Left ventricle myocardium superior (tissue), 1 donor: ENCODE measurements at regions not wholly inside any gene's neighbourhood (a gene's known extent, or its start where the extent isn't known, plus 50 kb on each side); places are given as distances from the start of the nearest gene placed in this dataset.

Experiments
- ATAC-seq: fragments of 200-7000 bp; cut with Tn5 transposase; one replicate; pipeline ENCODE4 v1.9.1; 2020; ENCODE audit warnings: mild to moderate bottlenecking, moderate library complexity
- DNase-seq: peaks from one replicate; pipeline ENCODE4 v3.0.0-alpha.2; 2020
- intact Hi-C: fragments of 100-400 bp; cut with micrococcal nuclease; formaldehyde crosslinking; loops from one replicate; pipeline ENCODE4 v1.11.0; 2022
- donor health status: DM: no; HTN: yes; CAD: no; lungs with severe emphysema.

GRCh38 chr12:66944365-66944764 is 265.5 kb upstream of the GRIP1 start:
- ATAC-seq = no peak
- intact Hi-C loops = no loop called here
- no peak for DNase-seq

DNA sequence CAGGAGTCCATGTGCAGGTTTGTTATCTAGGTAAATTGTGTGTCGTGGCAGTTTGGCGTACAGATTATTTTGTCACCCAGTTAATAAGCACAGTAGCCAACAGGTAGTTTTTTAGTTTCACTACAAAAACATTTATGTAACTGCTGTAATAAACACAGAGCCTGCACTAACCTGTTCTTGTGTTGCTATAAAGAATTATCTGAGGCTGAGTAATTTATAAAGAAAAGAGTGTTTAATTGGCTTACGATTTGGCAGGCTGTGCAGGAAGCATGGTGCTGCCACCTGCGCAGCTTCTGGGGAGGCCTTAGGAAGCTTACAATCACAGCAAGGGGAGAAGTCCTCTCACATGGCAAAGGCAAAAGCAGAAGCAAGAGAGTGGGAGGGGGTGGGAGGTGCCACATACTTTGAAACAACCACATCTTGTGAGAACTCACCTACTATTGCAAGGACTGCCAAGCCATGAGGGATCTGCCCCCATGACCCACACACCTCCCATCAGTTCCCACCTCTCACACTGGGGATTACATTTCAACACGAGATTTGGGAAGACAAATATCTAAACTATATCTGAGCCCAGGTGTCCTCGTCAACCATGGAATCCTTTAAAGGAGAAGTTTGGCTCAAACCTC is 266.4 kb upstream of the GRIP1 start:
- DNase-seq (no peak), ATAC-seq (no peak)
- intact Hi-C loops = no loop called here

DNA sequence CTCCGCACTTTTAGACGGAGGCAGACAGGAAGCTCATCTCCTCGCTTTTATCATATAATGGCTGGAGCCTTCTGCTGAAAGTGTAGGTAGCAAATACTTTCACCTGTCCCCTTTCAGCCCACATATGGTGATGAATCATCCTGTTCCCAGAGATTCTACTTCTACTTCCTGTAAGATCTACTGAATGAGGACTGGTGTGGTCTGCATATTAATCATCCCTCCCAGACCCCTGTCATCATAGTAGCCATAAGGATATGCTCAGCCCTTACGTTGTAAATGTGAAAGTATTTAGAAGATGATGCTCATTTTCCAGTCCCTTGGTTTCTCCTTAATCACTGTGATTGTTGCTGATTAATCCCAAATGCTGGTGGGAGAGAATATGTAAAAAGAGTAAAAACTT is 268.2 kb upstream of the GRIP1 start:
- no peak for DNase-seq

GRCh38 chr12:66952668-66953067 is 273.8 kb upstream of the GRIP1 start:
- no peak for ATAC-seq
- intact Hi-C loops = no loop called here
- no peak for DNase-seq

More for the DNA sequence above, 268.2 kb upstream of the GRIP1 start:
- intact Hi-C loops = no loop called here
- ATAC-seq = no peak

DNA sequence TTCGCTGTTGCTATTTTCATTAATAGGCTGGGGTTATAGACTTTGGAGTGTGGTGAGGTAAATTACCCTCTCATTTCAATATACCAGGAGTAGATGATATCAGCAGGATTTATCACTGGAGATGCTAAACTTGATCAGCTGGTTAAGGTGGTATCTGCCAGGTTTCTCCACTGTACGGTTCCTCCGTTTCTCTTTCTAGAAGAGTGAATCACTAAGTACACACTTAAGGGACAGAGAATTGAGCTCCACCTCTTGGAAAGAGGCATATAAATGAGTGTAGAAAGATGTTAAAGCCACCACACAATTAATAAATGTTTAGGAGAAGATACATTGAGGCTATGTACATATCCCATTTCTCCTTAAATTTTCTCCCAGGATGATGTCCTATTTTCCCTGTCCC is 277.4 kb upstream of the GRIP1 start:
- ATAC-seq (no peak), DNase-seq (no peak)

DNA sequence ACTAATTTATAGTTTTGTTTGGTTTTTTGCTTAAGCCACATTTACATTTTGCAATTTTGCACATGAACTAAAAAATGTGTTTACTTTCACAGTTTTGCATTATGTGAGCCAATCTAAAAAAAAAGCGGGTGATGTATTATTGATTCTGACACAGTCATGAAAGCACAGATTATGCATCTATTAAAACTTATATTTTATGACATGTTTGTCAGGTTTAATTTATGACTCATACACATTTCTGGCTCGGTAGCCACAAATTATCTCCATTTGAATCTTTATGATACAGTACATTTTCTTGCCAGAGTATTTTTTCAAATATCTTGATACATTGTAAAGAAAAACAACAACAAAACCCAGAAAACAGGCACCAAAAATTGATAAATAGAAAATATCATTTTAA is 280.4 kb upstream of the GRIP1 start:
- DNase-seq (no peak), ATAC-seq (no peak)
- intact Hi-C loops = no loop called here

More for the DNA sequence above, 277.4 kb upstream of the GRIP1 start:
- intact Hi-C loops = no loop called here

DNA sequence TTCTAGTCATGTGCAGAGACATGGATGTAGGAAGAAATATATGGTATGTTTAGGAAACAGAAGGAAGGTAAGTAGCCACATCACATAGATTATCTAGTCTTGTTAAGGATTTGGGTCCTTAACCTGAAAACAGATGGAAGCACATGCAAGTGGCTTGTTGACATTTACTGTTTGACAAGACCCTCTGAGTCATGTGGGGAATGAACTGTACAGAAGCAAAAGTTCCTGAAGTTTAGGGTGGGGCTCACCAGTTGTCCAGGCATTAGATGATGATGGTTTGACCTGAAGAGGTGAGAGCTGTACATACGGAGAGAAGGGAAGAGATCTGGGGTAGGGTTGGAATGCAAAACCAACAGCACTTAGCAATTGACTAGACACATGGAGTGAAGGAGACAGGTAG is 281.1 kb upstream of the GRIP1 start:
- ATAC-seq (no peak), DNase-seq (no peak)
- intact Hi-C loops = no loop called here

- ATAC-seq (no peak), DNase-seq (no peak)
- intact Hi-C loops = no loop called here
Observed at GRCh38 chr12:66960704-66961690, 282.1 kb upstream of the GRIP1 start.

- DNase-seq (no peak), ATAC-seq (no peak)
- intact Hi-C loops = no loop called here
Observed at GRCh38 chr12:66962290-66962689, 283.4 kb upstream of the GRIP1 start.

GRCh38 chr12:66963901-66964300 is 285.0 kb upstream of the GRIP1 start:
- no peak for DNase-seq
- intact Hi-C loops = no loop called here
- ATAC-seq = no peak

- DNase-seq (no peak), ATAC-seq (no peak)
- intact Hi-C loops = no loop called here
Observed at GRCh38 chr12:66964629-66965028, 285.8 kb upstream of the GRIP1 start.

DNA sequence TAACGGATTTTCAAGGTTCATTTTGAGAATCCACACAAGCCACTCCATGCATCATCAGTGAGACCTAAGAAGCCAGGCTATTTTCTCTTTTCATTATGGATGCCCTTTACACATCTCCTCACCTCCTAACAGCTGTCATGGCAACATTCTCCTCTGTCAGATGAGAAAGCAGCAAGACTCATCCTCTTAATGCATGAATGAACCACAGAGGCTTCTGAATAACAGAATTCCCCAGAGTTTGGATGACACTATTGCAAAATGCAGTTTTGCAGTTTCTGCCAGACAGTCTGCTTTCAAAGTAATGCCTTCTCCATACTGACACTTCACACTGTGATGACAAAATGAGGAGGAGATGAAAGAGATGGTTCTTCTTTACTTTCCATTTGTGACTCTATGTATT is 286.7 kb upstream of the GRIP1 start:
- intact Hi-C loops = no loop called here
- ATAC-seq (no peak), DNase-seq (no peak)

GRCh38 chr12:66971816-66972215 is 292.9 kb upstream of the GRIP1 start:
- intact Hi-C loops = no loop called here
- DNase-seq (no peak), ATAC-seq (no peak)

DNA sequence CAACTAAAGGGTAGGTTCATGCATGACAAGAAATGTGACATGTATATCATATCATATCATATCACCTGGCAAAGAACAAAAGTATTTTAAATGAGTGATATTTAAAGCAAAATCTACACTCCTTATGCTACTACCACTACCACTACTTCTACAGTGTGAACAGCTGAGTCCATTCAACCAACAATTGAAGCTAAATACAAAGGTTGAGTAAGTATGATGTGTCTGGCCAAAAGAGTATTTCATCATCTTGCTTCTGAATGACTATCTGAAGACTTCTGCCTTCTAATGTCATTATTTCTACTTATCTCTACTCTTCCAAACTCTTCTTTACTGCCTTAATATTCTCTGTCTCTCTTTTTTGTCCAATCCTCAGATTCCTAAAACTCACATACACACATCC is 292.6 kb upstream of the CAND1 start:
- DNase-seq (no peak), ATAC-seq (no peak)
- intact Hi-C loops = no loop called here

- no peak for ATAC-seq
- no peak for DNase-seq
- intact Hi-C loops = no loop called here
Observed at GRCh38 chr12:66978802-66979201, 290.4 kb upstream of the CAND1 start.

DNA sequence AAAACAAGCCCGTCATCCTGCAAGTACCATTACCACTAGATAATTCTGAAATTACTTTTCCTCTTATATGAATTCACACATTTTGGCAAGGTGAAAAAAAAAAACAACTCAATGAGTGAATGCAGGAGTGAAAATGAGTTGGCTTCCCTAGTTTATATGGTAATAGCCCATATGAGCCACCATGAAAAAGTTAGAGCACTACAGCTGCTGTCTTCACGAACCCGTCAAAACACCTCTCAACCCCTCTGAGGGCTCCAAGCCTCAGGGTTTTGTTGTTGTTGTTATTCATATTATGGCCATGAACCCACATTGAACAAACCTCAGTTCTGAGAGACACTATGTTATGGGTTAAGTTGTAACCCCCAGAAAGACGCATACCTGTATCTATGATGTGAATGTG is 289.9 kb upstream of the CAND1 start:
- DNase-seq (no peak), ATAC-seq (no peak)
- intact Hi-C loops = no loop called here

DNA sequence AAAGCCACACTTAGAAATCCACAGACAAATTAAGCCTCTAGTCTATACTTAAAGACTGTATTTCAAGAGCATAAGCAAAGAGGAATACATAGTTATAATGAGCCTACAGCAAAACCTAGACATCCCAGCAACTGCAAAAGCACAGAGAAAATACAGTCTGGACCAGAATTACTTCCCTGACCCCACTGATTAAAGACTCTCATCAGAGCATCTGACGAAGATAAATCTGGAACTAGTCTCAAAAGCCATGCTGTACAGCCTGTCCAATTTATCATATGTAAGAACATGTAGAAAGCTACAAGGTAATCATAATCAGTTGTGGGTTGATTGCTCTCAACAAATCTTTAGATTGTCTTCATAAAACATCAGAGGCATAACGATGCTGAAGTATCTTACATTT is 285.1 kb upstream of the CAND1 start:
- no peak for DNase-seq
- intact Hi-C loops = no loop called here
- no peak for ATAC-seq

DNA sequence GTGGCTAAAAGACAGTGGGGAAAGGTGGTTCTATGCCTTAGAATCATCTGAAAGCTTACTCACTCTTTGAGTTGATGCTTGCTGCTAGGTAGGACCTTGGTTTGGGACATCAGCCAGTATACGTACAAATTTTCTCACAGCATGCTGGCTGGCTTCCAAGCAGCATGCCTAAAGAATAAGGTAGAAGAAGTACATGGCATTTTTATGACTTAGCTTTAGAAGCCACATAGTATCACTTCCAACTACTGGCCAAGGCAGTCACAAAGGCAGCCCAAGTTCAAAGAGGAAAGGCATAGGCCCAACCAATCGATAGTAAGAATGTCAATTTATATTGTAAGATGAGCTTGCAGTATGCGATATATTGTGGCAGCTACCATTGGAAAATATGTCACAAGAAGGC is 284.2 kb upstream of the CAND1 start:
- DNase-seq = no peak
- no peak for ATAC-seq
- intact Hi-C loops = no loop called here

DNA sequence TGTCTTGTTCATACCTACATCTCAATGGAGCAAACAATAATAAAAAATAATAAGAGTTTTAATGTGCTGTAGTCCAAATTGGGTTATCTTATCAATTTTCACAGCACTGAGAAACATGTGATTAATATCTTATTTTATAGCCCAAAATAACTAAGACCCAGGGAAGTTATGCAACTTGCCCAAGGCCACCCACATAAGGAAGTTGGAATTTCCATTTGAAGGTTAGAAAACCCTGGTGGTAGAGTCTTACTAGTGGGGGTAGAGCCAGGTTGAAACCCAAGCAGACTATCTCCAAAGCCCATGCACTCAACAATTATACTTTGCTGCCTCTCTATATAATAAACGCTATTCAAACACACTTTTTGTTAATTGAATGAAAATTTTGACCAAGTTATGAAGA is 270.0 kb upstream of the CAND1 start:
- ATAC-seq (no peak), DNase-seq (no peak)
- intact Hi-C loops = no loop called here

DNA sequence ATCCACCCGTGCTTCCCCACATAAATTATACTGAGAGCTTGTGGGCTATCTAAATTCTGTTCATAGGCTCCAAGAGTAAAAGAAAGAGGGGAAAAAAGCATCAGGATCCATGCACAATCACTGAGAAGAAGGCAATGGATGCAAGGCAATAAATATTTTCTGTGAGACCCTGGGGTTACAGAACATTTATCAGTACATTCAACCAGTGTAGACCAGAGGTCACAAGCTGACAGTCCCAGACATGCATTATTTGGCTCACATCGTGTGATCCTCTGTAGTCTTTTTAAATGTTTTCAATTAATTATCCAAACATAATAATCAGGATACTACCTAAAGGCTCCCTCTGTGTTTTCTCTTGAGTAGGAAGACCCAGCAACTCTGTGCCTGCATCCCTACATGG is 267.9 kb upstream of the CAND1 start:
- intact Hi-C loops = no loop called here
- DNase-seq (no peak), ATAC-seq (no peak)

DNA sequence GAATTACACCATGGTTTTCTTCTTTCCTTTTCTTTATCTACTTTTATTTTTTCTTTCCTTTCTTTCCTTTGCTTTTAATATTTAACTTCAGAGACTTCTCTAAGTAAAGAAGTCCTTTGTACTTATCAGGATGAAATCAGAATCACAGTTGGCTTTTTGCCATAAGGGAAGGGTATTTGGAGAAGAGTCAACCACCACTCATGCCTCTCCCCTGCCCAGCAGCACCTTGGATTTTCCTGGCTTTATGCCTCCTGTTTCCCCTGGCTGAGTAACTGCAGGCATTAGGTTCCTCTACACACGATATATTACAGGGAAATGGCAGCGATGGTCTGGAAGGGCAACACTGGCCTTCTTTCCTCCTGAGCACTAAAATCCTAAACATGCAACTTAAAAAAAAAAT is 266.4 kb upstream of the CAND1 start:
- ATAC-seq (no peak), DNase-seq (no peak)

More for the DNA sequence above, 266.4 kb upstream of the CAND1 start:
- intact Hi-C loops = no loop called here
